ENCODE measurements at regions not wholly inside any gene's neighbourhood (a gene's known extent, or its start where the extent isn't known, plus 50 kb on each side); places are given as distances from the start of the nearest gene placed in this dataset.

GRCh38 chr2:167487728-167488127 lies 599.4 kb downstream of the XIRP2 start:
- TF ChIP-seq CTCF (IDR thresholded peaks at IDR 0.05; ENCODE audit: low read depth, low read length) (no peak), EZH2phosphoT487 (IDR thresholded peaks at IDR 0.05; ENCODE audit: low read depth) (no peak)

Measured in OCI-LY3 (cell line).